ENCODE measurements at regions not wholly inside any gene's neighbourhood (a gene's known extent, or its start where the extent isn't known, plus 50 kb on each side); places are given as distances from the start of the nearest gene placed in this dataset.

- H3K4me1 Mint-ChIP-seq (ENCODE audit: low read depth), result no peaks in the 10 kb centered on the region
- no peaks in the 10 kb centered on the region for H3K36me3 Mint-ChIP-seq (ENCODE audit: low read depth)
- DNase-seq (ENCODE audit: low spot score), result no peak
- no peaks in the 10 kb centered on the region for H3K9me3 Mint-ChIP-seq
- H3K4me3 Mint-ChIP-seq, result no peak overlapping the region
- H3K27me3 Mint-ChIP-seq (ENCODE audit: low read depth), result no peaks in the 10 kb centered on the region
- H3K27ac Mint-ChIP-seq, result no peak overlapping the region
Observed at GRCh38 chr6:120735641-120736040, 598.6 kb downstream of the TBC1D32 start.

- peaks cover 41% of the 10 kb centered on the region for H3K9me3 Mint-ChIP-seq
- no peak overlapping the region for H3K4me3 Mint-ChIP-seq
- no peaks in the 10 kb centered on the region for H3K36me3 Mint-ChIP-seq (ENCODE audit: low read depth)
- no peaks in the 10 kb centered on the region for H3K27me3 Mint-ChIP-seq (ENCODE audit: low read depth)
- H3K27ac Mint-ChIP-seq, result no peak overlapping the region
- no peak for DNase-seq (ENCODE audit: low spot score)
- H3K4me1 Mint-ChIP-seq (ENCODE audit: low read depth), result no peaks in the 10 kb centered on the region
Observed at GRCh38 chr6:120711255-120711654, 623.0 kb downstream of the TBC1D32 start.

GRCh38 chr6:120700001-120700400 is 634.3 kb downstream of the TBC1D32 start:
- no peaks in the 10 kb centered on the region for H3K4me1 Mint-ChIP-seq (ENCODE audit: low read depth)
- H3K27me3 Mint-ChIP-seq (ENCODE audit: low read depth), result no peaks in the 10 kb centered on the region
- no peak overlapping the region for H3K27ac Mint-ChIP-seq
- no peaks in the 10 kb centered on the region for H3K9me3 Mint-ChIP-seq
- H3K4me3 Mint-ChIP-seq, result no peak overlapping the region
- H3K36me3 Mint-ChIP-seq (ENCODE audit: low read depth), result no peaks in the 10 kb centered on the region
- DNase-seq (ENCODE audit: low spot score), result no peak

GRCh38 chr6:120686492-120686891 is 647.8 kb downstream of the TBC1D32 start:
- Mint-ChIP-seq H3K9me3 (no peaks in the 10 kb centered on the region), H3K4me3 (no peak overlapping the region), H3K36me3 (ENCODE audit: low read depth) (no peaks in the 10 kb centered on the region), H3K27me3 (ENCODE audit: low read depth) (no peaks in the 10 kb centered on the region), H3K4me1 (ENCODE audit: low read depth) (no peaks in the 10 kb centered on the region), H3K27ac (no peak overlapping the region)
- no peak for DNase-seq (ENCODE audit: low spot score)

GRCh38 chr6:120682145-120682544 is 652.1 kb downstream of the TBC1D32 start:
- Mint-ChIP-seq H3K27me3 (ENCODE audit: low read depth) (no peaks in the 10 kb centered on the region), H3K4me3 (no peak overlapping the region), H3K36me3 (ENCODE audit: low read depth) (no peaks in the 10 kb centered on the region), H3K9me3 (peaks cover 9% of the 10 kb centered on the region), H3K27ac (no peak overlapping the region), H3K4me1 (ENCODE audit: low read depth) (no peaks in the 10 kb centered on the region)
- no peak for DNase-seq (ENCODE audit: low spot score)

GRCh38 chr6:120681204-120681603 is 653.1 kb downstream of the TBC1D32 start:
- no peaks in the 10 kb centered on the region for H3K27me3 Mint-ChIP-seq (ENCODE audit: low read depth)
- H3K36me3 Mint-ChIP-seq (ENCODE audit: low read depth), result no peaks in the 10 kb centered on the region
- H3K4me3 Mint-ChIP-seq, result no peak overlapping the region
- H3K9me3 Mint-ChIP-seq, result peaks cover 9% of the 10 kb centered on the region
- no peak overlapping the region for H3K27ac Mint-ChIP-seq
- no peaks in the 10 kb centered on the region for H3K4me1 Mint-ChIP-seq (ENCODE audit: low read depth)
- DNase-seq (ENCODE audit: low spot score), result no peak

- Mint-ChIP-seq H3K36me3 (ENCODE audit: low read depth) (no peaks in the 10 kb centered on the region), H3K4me1 (ENCODE audit: low read depth) (no peaks in the 10 kb centered on the region), H3K9me3 (peaks cover 9% of the 10 kb centered on the region), H3K27me3 (ENCODE audit: low read depth) (no peaks in the 10 kb centered on the region), H3K4me3 (no peak overlapping the region), H3K27ac (no peak overlapping the region)
- DNase-seq (ENCODE audit: low spot score), result no peak
Observed at GRCh38 chr6:120675886-120676285, 658.4 kb downstream of the TBC1D32 start.

GRCh38 chr6:120671519-120671918 is 662.8 kb downstream of the TBC1D32 start:
- Mint-ChIP-seq H3K9me3 (peaks cover 13% of the 10 kb centered on the region), H3K4me3 (no peak overlapping the region), H3K27me3 (ENCODE audit: low read depth) (no peaks in the 10 kb centered on the region), H3K27ac (no peak overlapping the region), H3K36me3 (ENCODE audit: low read depth) (no peaks in the 10 kb centered on the region), H3K4me1 (ENCODE audit: low read depth) (no peaks in the 10 kb centered on the region)
- no peak for DNase-seq (ENCODE audit: low spot score)

GRCh38 chr6:120652506-120652905 is 681.8 kb downstream of the TBC1D32 start:
- DNase-seq (ENCODE audit: low spot score), result no peak
- peaks cover 5% of the 10 kb centered on the region for H3K9me3 Mint-ChIP-seq
- no peaks in the 10 kb centered on the region for H3K27me3 Mint-ChIP-seq (ENCODE audit: low read depth)
- no peaks in the 10 kb centered on the region for H3K36me3 Mint-ChIP-seq (ENCODE audit: low read depth)
- no peak overlapping the region for H3K4me3 Mint-ChIP-seq
- no peaks in the 10 kb centered on the region for H3K4me1 Mint-ChIP-seq (ENCODE audit: low read depth)
- no peak overlapping the region for H3K27ac Mint-ChIP-seq

- H3K27me3 Mint-ChIP-seq (ENCODE audit: low read depth), result no peaks in the 10 kb centered on the region
- no peak for DNase-seq (ENCODE audit: low spot score)
- H3K27ac Mint-ChIP-seq, result no peak overlapping the region
- no peaks in the 10 kb centered on the region for H3K36me3 Mint-ChIP-seq (ENCODE audit: low read depth)
- H3K4me1 Mint-ChIP-seq (ENCODE audit: low read depth), result no peaks in the 10 kb centered on the region
- H3K9me3 Mint-ChIP-seq, result peaks cover 5% of the 10 kb centered on the region
- H3K4me3 Mint-ChIP-seq, result no peak overlapping the region
Observed at GRCh38 chr6:120648713-120649112, 685.6 kb downstream of the TBC1D32 start.

GRCh38 chr6:120646101-120646500 is 688.2 kb downstream of the TBC1D32 start:
- Mint-ChIP-seq H3K4me1 (ENCODE audit: low read depth) (no peaks in the 10 kb centered on the region), H3K4me3 (no peak overlapping the region), H3K27me3 (ENCODE audit: low read depth) (no peaks in the 10 kb centered on the region), H3K9me3 (peaks cover 5% of the 10 kb centered on the region), H3K27ac (no peak overlapping the region), H3K36me3 (ENCODE audit: low read depth) (no peaks in the 10 kb centered on the region)
- DNase-seq (ENCODE audit: low spot score), result no peak

- no peak overlapping the region for H3K27ac Mint-ChIP-seq
- no peaks in the 10 kb centered on the region for H3K27me3 Mint-ChIP-seq (ENCODE audit: low read depth)
- H3K4me1 Mint-ChIP-seq (ENCODE audit: low read depth), result no peaks in the 10 kb centered on the region
- no peak overlapping the region for H3K4me3 Mint-ChIP-seq
- peaks cover 8% of the 10 kb centered on the region for H3K9me3 Mint-ChIP-seq
- no peak for DNase-seq (ENCODE audit: low spot score)
- H3K36me3 Mint-ChIP-seq (ENCODE audit: low read depth), result no peaks in the 10 kb centered on the region
Observed at GRCh38 chr6:120632975-120633374, 701.3 kb downstream of the TBC1D32 start.

- Mint-ChIP-seq H3K9me3 (peaks cover 8% of the 10 kb centered on the region), H3K27ac (no peak overlapping the region), H3K36me3 (ENCODE audit: low read depth) (no peaks in the 10 kb centered on the region), H3K4me3 (no peak overlapping the region), H3K27me3 (ENCODE audit: low read depth) (no peaks in the 10 kb centered on the region), H3K4me1 (ENCODE audit: low read depth) (no peaks in the 10 kb centered on the region)
- no peak for DNase-seq (ENCODE audit: low spot score)
Observed at GRCh38 chr6:120627612-120628011, 706.7 kb downstream of the TBC1D32 start.

GRCh38 chr6:120622127-120622631 is 712.1 kb downstream of the TBC1D32 start:
- Mint-ChIP-seq H3K27ac (no peak overlapping the region), H3K36me3 (ENCODE audit: low read depth) (no peaks in the 10 kb centered on the region), H3K27me3 (ENCODE audit: low read depth) (no peaks in the 10 kb centered on the region), H3K9me3 (no peaks in the 10 kb centered on the region), H3K4me3 (no peak overlapping the region), H3K4me1 (ENCODE audit: low read depth) (no peaks in the 10 kb centered on the region)
- DNase-seq (ENCODE audit: low spot score), result no peak

GRCh38 chr6:120620900-120621299 is 713.4 kb downstream of the TBC1D32 start:
- Mint-ChIP-seq H3K4me3 (no peak overlapping the region), H3K27me3 (ENCODE audit: low read depth) (no peaks in the 10 kb centered on the region), H3K9me3 (no peaks in the 10 kb centered on the region), H3K27ac (no peak overlapping the region), H3K4me1 (ENCODE audit: low read depth) (no peaks in the 10 kb centered on the region), H3K36me3 (ENCODE audit: low read depth) (no peaks in the 10 kb centered on the region)
- no peak for DNase-seq (ENCODE audit: low spot score)
